PC-9 (cell line): ENCODE measurements at regions not wholly inside any gene's neighbourhood (a gene's known extent, or its start where the extent isn't known, plus 50 kb on each side); places are given as distances from the start of the nearest gene placed in this dataset.

ENCODE experiments used
- BruUV-seq: library from RNA; stranded (reverse); fragments of 400-500 nt; replicated peaks from 2 replicates; lab custom pipeline; 2021; lab: Mats Ljungman, UMichigan
- CTCF ChIA-PET: fragments of 300-600 bp; sonication (Branson Sonifier 250); formaldehyde crosslinking; loops from one replicate; lab custom pipeline; 2022; ENCODE audit warnings: antibody characterized with exemption; lab: Charles Lee
- POLR2A ChIA-PET: fragments of 300-600 bp; sonication (Branson Sonifier 250); formaldehyde crosslinking; loops from one replicate; lab custom pipeline; 2022; ENCODE audit warnings: antibody characterized with exemption; ENCODE audit not compliant: unreplicated experiment; lab: Charles Lee
- DNase-seq, 2 experiments: peaks; one replicate each; pipeline versions ENCODE4 v3.0.0 to v3.0.0-alpha.2; 2015 to 2022; ENCODE audit warnings: mixed read lengths in 1 of 2
- H2AFZ ChIP-seq: fragments of 200-600 bp; sonication (generic); 2 replicates; pipeline ENCODE4 v1.8.1; 2017; ENCODE audit warnings: antibody characterized with exemption
- H3F3A ChIP-seq: fragments of 200-600 bp; sonication (generic); 2 replicates; pipeline ENCODE4 v1.8.1; 2017; ENCODE audit warnings: antibody characterized with exemption, mild to moderate bottlenecking, low read depth; ENCODE audit not compliant: insufficient read depth
- H3K27ac ChIP-seq: fragments of 200-600 bp; sonication (generic); 2 replicates; pipeline ENCODE4 v1.6.1; 2016; ENCODE audit warnings: mixed run types
- H3K27me3 ChIP-seq: fragments of 200-600 bp; sonication (generic); 2 replicates; pipeline ENCODE4 v1.6.1; 2016; ENCODE audit warnings: low read depth, mixed run types; ENCODE audit not compliant: insufficient read depth
- H3K36me3 ChIP-seq: fragments of 200-600 bp; sonication (generic); 2 replicates; pipeline ENCODE4 v1.6.1; 2016; ENCODE audit warnings: low read depth, mixed run types
- H3K4me1 ChIP-seq: fragments of 200-600 bp; sonication (generic); replicated peaks from 2 replicates; pipeline ENCODE4 v1.6.1; 2016; ENCODE audit warnings: mixed run types; ENCODE audit not compliant: insufficient read depth
- H3K4me2 ChIP-seq: fragments of 200-600 bp; sonication (generic); 2 replicates; pipeline ENCODE4 v1.6.1; 2017; ENCODE audit warnings: mixed run types
- H3K4me3 ChIP-seq: fragments of 200-600 bp; sonication (generic); 2 replicates; pipeline ENCODE4 v1.6.1; 2016; ENCODE audit warnings: mixed run types
- H3K79me2 ChIP-seq: fragments of 200-600 bp; sonication (generic); 2 replicates; pipeline ENCODE4 v1.6.1; 2017; ENCODE audit warnings: low read depth, mixed run types
- H3K9me2 ChIP-seq: fragments of 200-600 bp; sonication (generic); 2 replicates; pipeline ENCODE4 v1.8.1; 2017; ENCODE audit warnings: mild to moderate bottlenecking; ENCODE audit not compliant: insufficient read depth
- H3K9me3 ChIP-seq: fragments of 200-600 bp; sonication (generic); 2 replicates; pipeline ENCODE4 v1.8.1; 2016; ENCODE audit warnings: low read depth; ENCODE audit not compliant: insufficient read depth
- H4K20me1 ChIP-seq: fragments of 200-600 bp; sonication (generic); 2 replicates; pipeline ENCODE4 v1.8.1; 2017; ENCODE audit not compliant: insufficient read depth
- CTCF ChIP-seq: fragments of 200-600 bp; sonication (generic); conservative IDR thresholded peaks from 2 replicates; pipeline ENCODE4 v1.6.1; 2017; ENCODE audit warnings: mixed run types, antibody characterized with exemption, mild to moderate bottlenecking, moderate library complexity
- EZH2 ChIP-seq: fragments of 200-600 bp; sonication (generic); IDR thresholded peaks from 2 replicates; pipeline ENCODE4 v1.8.0; 2017; ENCODE audit warnings: antibody characterized with exemption, low read depth
- intact Hi-C: fragments of 100-400 bp; cut with micrococcal nuclease; formaldehyde crosslinking; loops from one replicate; pipeline ENCODE4 v1.10.0; 2022; ENCODE audit not compliant: unreplicated experiment

- no peaks in the 10 kb centered on the region for H3K27me3 ChIP-seq
- CTCF ChIA-PET, result no interaction called here
- no peaks in the 10 kb centered on the region for H3K9me2 ChIP-seq
- H3K36me3 ChIP-seq, result no peaks in the 10 kb centered on the region
- no peaks in the 10 kb centered on the region for H4K20me1 ChIP-seq
- no peaks in the 10 kb centered on the region for H3K9me3 ChIP-seq
- no peak overlapping the region for H3K27ac ChIP-seq
- H3K4me3 ChIP-seq, result no peak overlapping the region
- no peaks in the 10 kb centered on the region for H3F3A ChIP-seq
- DNase-seq, result no peak
- intact Hi-C loops, result no loop called here
- H3K4me2 ChIP-seq, result no peak overlapping the region
- POLR2A ChIA-PET, result no interaction called here
- TF ChIP-seq CTCF, result no peak
- no peaks in the 10 kb centered on the region for H3K79me2 ChIP-seq
- no peaks in the 10 kb centered on the region for H3K4me1 ChIP-seq
- BruUV-seq, result no TSS peak
- H2AFZ ChIP-seq, result no peak overlapping the region
These were observed 163.9 kb upstream of the TFPI start for GRCh38 chr2:187718092-187718491.

GRCh38 chr2:187719510-187719909 lies 165.3 kb upstream of the TFPI start:
- TF ChIP-seq EZH2, result no peak
- TF ChIP-seq CTCF, result no peak
- intact Hi-C loops, result no loop called here
- Histone ChIP-seq H3F3A (no peaks in the 10 kb centered on the region), H3K9me3 (no peaks in the 10 kb centered on the region), H3K9me2 (no peaks in the 10 kb centered on the region), H3K4me3 (no peak overlapping the region), H4K20me1 (no peaks in the 10 kb centered on the region), H2AFZ (no peak overlapping the region), H3K4me2 (no peak overlapping the region), H3K36me3 (no peaks in the 10 kb centered on the region), H3K27ac (no peak overlapping the region), H3K79me2 (no peaks in the 10 kb centered on the region), H3K27me3 (no peaks in the 10 kb centered on the region), H3K4me1 (no peaks in the 10 kb centered on the region)
- ChIA-PET POLR2A (no interaction called here), CTCF (no interaction called here)
- no peak for DNase-seq
- no TSS peak for BruUV-seq

- intact Hi-C loops, result no loop called here
- Histone ChIP-seq H3K4me3 (no peak overlapping the region), H4K20me1 (no peaks in the 10 kb centered on the region), H3K27me3 (no peaks in the 10 kb centered on the region), H3F3A (no peaks in the 10 kb centered on the region), H3K4me2 (no peak overlapping the region), H3K27ac (no peak overlapping the region), H3K9me2 (no peaks in the 10 kb centered on the region), H3K9me3 (no peaks in the 10 kb centered on the region), H3K36me3 (no peaks in the 10 kb centered on the region), H3K79me2 (no peaks in the 10 kb centered on the region), H2AFZ (no peak overlapping the region), H3K4me1 (no peaks in the 10 kb centered on the region)
- no peak for TF ChIP-seq CTCF
- TF ChIP-seq EZH2, result no peak
- no peak for DNase-seq
- POLR2A ChIA-PET, result no interaction called here
- no TSS peak for BruUV-seq
- CTCF ChIA-PET, result no interaction called here
These were observed 194.7 kb upstream of the TFPI start for GRCh38 chr2:187748958-187749357.
